Activated CD4-positive, alpha-beta memory T cell treated with anti-CD3 and anti-CD28 coated beads for 36 hours (primary cell): ENCODE measurements at regions not wholly inside any gene's neighbourhood (a gene's known extent, or its start where the extent isn't known, plus 50 kb on each side); places are given as distances from the start of the nearest gene placed in this dataset.

Experiments used
- CTCF ChIA-PET: fragments of 350-600 bp; sonication (Branson Sonifier 250); formaldehyde crosslinking; loops from one replicate; lab custom pipeline; 2021; ENCODE audit warnings: antibody characterized with exemption, inconsistent platforms; lab: Charles Lee
- POLR2A ChIA-PET: fragments of 350-600 bp; sonication (Branson Sonifier 250); formaldehyde crosslinking; loops from one replicate; lab custom pipeline; 2021; ENCODE audit warnings: antibody characterized with exemption; lab: Charles Lee
- DNase-seq: peaks from one replicate; pipeline ENCODE4 v3.0.0-alpha.2; 2020
- H3K27ac Mint-ChIP-seq: one replicate; pipeline ENCODE4 v1.8.0; 2021; ENCODE audit warnings: mixed read lengths
- H3K27me3 Mint-ChIP-seq: one replicate; pipeline ENCODE4 v1.8.0; 2021; ENCODE audit warnings: mixed read lengths
- H3K36me3 Mint-ChIP-seq: one replicate; pipeline ENCODE4 v1.8.0; 2021; ENCODE audit warnings: mixed read lengths
- H3K4me1 Mint-ChIP-seq: one replicate; pipeline ENCODE4 v1.8.0; 2021; ENCODE audit warnings: low read depth, mixed read lengths
- H3K4me3 Mint-ChIP-seq: one replicate; pipeline ENCODE4 v1.8.0; 2021; ENCODE audit warnings: mild to moderate bottlenecking, mixed read lengths
- H3K9me3 Mint-ChIP-seq: one replicate; pipeline ENCODE4 v1.8.0; 2021; ENCODE audit warnings: mixed read lengths
- intact Hi-C: fragments of 100-400 bp; cut with micrococcal nuclease; formaldehyde crosslinking; loops from one replicate; pipeline ENCODE4 v1.15.1; 2023

DNA sequence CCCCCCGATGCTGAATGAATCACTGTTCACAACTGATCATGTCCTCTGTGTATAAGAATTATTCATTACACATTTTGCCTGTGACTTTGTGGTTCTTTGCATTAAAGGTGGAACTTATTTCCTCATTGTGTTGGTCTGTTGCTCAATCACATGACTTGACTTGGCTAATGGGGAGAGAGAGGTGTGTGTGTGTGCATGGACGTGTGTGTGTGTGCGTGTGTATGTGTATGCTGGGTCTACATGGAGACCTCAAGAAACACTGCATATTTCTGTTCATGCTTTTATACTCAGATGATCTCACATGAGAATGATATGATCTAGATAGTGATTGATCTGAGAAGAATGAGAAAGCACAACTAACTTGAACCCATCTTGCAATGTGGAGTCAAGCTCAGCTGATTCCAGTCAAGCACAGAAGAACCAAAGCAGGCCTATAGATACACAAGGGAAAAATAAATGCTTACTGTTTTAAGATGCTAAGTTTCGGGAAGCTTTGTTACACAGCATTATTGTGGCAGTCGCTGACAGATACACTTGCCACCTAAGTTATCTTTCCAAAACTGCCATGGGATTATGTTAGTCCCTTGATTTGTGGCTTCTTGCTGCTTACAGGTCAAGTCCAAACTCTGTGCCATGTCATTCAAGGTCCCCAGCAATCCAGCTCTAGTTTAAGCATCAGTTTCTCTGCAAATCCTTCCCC is 167.9 kb upstream of the ZFHX3 start:
- Mint-ChIP-seq H3K4me1 (no peaks in the 10 kb centered on the region), H3K9me3 (peaks cover 8% of the 10 kb centered on the region), H3K4me3 (no peak overlapping the region), H3K27me3 (no peaks in the 10 kb centered on the region), H3K36me3 (no peaks in the 10 kb centered on the region), H3K27ac (no peak overlapping the region)
- ChIA-PET CTCF (no interaction called here), POLR2A (no interaction called here)
- intact Hi-C loops: no loop called here
- no peak for DNase-seq

DNA sequence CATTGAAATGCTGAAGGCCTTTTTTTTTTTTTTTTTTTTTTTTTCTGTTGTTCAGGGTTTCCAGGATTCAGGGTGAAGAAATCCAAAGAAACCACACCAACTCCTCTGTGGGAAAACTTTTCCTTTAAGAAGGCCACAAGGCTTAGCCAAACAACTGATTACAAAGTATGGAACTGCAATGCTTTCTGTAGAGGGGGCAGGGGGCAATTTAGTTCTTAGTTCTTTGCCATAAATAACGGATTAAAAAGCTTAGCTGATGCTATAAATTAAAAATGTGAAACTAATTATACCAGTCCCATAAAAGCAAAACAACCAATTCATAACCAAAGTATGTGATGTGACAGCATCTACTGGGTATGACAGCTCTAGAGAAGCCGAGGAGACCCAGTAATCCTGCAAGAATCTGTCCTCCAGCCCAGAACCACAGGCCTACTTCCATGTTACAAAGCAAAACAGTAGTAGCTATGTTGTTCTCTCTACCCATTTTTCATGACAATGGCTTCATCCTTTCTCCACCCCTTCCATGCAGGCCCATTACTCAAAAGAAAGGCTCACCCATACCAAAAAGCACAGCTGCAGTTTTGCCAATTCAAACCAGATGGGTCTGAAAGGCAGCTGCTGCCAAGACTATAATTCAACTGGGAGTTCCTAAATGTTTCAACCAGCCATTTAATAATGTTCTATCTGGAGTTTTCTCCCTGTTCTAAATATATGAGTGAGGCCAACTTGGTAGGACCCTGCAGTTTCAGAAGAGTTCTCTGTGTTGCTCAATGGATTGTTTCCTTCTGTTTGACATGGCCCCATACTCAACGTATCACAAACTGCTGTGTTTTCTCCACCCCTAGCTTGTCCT is 167.1 kb upstream of the ZFHX3 start:
- no peaks in the 10 kb centered on the region for H3K27me3 Mint-ChIP-seq
- POLR2A ChIA-PET: no interaction called here
- no peak for DNase-seq
- no peaks in the 10 kb centered on the region for H3K36me3 Mint-ChIP-seq
- peaks cover 4% of the 10 kb centered on the region for H3K9me3 Mint-ChIP-seq
- no peaks in the 10 kb centered on the region for H3K4me1 Mint-ChIP-seq
- H3K4me3 Mint-ChIP-seq: no peak overlapping the region
- H3K27ac Mint-ChIP-seq: no peak overlapping the region
- intact Hi-C loops: no loop called here
- CTCF ChIA-PET: no interaction called here

DNA sequence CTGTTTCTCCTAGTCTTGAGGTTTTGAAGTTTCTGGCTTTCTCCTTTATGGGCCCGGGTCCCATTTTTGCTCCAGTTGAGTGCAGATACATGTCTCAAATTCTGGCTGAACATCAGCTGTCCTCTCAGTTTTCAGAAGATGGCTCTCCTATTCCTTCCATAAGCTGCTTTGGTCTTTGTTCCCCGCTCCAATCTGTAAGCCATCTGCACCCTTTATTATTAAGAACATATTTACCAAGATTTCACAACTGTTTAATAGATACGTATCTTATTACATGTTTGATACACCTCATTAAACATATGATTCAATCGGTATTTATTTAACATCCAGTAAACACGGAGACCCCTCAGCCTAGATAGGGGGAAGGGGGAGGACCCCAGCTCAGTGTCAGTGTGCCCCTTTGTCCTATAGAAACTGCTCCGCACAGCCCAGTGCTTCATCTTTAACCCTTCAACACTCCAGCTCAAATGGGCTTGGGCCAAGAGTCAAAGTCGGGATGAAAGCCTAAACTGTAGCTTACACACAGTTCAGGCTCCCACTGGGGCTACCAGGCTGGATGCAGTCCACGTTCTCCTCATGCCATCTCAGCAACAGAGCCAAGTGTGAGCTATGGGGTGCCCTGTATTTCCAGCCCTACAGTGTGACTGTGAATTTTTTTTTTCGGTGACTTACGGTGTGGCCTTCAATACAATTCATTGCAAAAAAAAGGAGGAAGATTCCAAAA is 166.0 kb upstream of the ZFHX3 start:
- ChIA-PET POLR2A (no interaction called here), CTCF (no interaction called here)
- Mint-ChIP-seq H3K27ac (no peak overlapping the region), H3K9me3 (peaks cover 4% of the 10 kb centered on the region), H3K4me3 (no peak overlapping the region), H3K36me3 (no peaks in the 10 kb centered on the region), H3K4me1 (no peaks in the 10 kb centered on the region), H3K27me3 (no peaks in the 10 kb centered on the region)
- intact Hi-C loops: no loop called here
- DNase-seq: no peak

DNA sequence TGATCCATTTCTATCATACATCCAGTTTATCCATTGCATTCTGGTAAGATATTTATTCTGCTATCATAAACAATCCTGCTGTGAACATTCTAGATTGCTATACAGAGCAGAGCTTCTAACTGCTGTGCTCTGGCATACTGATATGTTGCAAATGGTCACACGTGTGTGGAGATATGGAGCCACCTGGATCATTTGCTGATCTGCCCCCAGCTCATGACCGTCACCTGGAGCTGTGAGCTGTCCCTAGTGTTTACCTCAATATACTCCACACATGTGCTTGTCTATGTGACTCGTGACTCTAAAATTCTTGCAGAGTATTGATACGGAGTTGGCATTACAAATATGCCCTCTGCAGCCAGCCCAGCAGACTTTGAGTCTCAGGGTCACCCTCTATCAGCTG is 164.5 kb upstream of the ZFHX3 start:
- no peak for DNase-seq
- Mint-ChIP-seq H3K9me3 (peaks cover 4% of the 10 kb centered on the region), H3K4me3 (no peak overlapping the region), H3K4me1 (no peaks in the 10 kb centered on the region), H3K36me3 (no peaks in the 10 kb centered on the region), H3K27ac (no peak overlapping the region), H3K27me3 (no peaks in the 10 kb centered on the region)
- CTCF ChIA-PET: no interaction called here
- intact Hi-C loops: no loop called here
- POLR2A ChIA-PET: no interaction called here

DNA sequence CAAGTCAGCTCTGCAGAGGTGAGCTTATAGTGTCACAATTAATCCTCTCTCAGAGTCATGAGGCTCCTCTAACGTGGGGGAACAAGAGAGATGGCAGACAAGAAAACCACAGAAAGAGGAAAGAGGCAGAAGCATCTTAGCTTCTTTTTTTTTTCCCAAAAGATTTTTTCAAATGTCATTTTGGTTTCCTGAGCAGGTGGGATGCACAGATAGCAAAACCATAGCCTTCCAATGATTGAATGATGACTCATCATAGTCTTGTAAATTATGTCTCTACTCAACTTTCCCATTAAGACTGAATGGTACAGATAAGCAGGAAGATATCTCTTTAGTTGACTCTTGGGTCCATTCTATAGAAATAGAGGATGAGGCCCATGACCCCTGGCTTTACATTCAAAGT is 162.8 kb upstream of the ZFHX3 start:
- CTCF ChIA-PET: no interaction called here
- H3K27ac Mint-ChIP-seq: no peak overlapping the region
- no peaks in the 10 kb centered on the region for H3K36me3 Mint-ChIP-seq
- intact Hi-C loops: no loop called here
- peaks cover 2% of the 10 kb centered on the region for H3K9me3 Mint-ChIP-seq
- no peaks in the 10 kb centered on the region for H3K4me1 Mint-ChIP-seq
- no peak for DNase-seq
- POLR2A ChIA-PET: no interaction called here
- H3K4me3 Mint-ChIP-seq: no peak overlapping the region
- no peaks in the 10 kb centered on the region for H3K27me3 Mint-ChIP-seq

DNA sequence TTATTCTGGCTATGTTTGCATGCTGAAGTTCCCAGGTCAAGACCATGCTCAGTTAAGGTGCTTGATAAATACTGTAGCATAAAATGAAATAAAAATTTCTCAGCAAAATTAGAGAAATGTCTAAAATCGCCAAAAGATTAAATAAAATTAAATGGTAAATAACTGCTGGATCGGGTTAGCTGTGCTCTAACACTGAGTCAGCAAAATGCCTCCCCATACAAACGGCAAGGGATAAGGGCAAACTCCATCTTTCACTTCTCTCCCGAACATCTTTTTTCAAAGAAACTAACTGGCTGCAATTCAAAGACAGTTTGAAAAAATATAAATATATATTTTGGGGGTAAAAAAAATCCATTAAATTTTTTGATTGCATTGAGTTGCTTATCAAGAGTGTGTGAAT is 162.2 kb upstream of the ZFHX3 start:
- intact Hi-C loops: no loop called here
- ChIA-PET CTCF (no interaction called here), POLR2A (no interaction called here)
- no peaks in the 10 kb centered on the region for H3K36me3 Mint-ChIP-seq
- no peaks in the 10 kb centered on the region for H3K9me3 Mint-ChIP-seq
- no peak overlapping the region for H3K27ac Mint-ChIP-seq
- H3K27me3 Mint-ChIP-seq: no peaks in the 10 kb centered on the region
- no peaks in the 10 kb centered on the region for H3K4me1 Mint-ChIP-seq
- DNase-seq: no peak
- H3K4me3 Mint-ChIP-seq: no peak overlapping the region

DNA sequence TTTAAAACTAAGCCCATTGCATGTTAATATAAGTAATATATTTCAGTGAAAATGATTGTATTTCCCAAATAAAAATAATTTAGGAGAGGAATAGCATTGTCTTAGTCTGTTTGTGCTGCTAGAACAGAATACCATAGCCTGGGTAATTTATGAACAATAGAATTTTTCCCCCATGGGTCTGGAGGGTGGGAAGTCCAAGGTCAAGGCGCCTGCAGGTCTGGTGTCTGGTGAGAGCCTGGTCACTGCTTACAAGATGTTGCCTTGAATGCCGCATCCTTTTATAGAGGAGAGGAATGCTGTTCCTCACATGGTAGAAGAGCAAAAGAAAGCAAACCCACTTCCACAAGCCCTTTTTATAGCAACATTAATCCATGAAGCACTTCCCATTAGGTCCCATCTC is 161.3 kb upstream of the ZFHX3 start:
- intact Hi-C loops: no loop called here
- POLR2A ChIA-PET: no interaction called here
- no peaks in the 10 kb centered on the region for H3K4me1 Mint-ChIP-seq
- H3K36me3 Mint-ChIP-seq: no peaks in the 10 kb centered on the region
- CTCF ChIA-PET: no interaction called here
- H3K27me3 Mint-ChIP-seq: no peaks in the 10 kb centered on the region
- H3K4me3 Mint-ChIP-seq: no peak overlapping the region
- no peaks in the 10 kb centered on the region for H3K9me3 Mint-ChIP-seq
- no peak for DNase-seq
- H3K27ac Mint-ChIP-seq: no peak overlapping the region

DNA sequence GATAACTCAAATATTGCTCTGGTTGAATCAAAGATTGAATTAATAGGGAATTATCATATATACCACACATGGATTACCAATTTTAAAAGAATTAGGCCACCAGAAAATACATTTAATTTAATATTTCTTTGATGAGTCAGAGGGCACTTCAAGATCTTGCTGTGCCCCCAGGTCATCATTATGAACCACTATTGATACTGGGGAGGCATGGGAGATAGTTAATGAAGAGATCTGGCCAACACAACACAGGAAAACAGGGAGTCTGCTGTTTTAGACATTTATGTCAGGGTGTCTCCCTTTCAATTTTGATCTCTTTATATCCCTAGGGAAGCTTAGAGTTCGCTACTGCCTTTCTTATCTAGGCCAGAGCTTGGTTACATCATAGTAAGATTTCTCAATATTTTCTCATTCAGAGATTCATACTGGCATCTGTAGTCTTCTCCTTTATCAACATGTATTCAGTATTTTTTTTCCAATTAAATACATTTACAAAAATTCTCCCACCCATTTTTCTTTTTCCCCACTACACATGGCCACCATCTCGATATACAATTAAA is 158.3 kb upstream of the ZFHX3 start:
- H3K4me3 Mint-ChIP-seq: no peak overlapping the region
- H3K36me3 Mint-ChIP-seq: no peaks in the 10 kb centered on the region
- H3K9me3 Mint-ChIP-seq: no peaks in the 10 kb centered on the region
- no peak for DNase-seq
- POLR2A ChIA-PET: no interaction called here
- H3K27ac Mint-ChIP-seq: no peak overlapping the region
- CTCF ChIA-PET: no interaction called here
- intact Hi-C loops: no loop called here
- no peaks in the 10 kb centered on the region for H3K27me3 Mint-ChIP-seq
- H3K4me1 Mint-ChIP-seq: no peaks in the 10 kb centered on the region

DNA sequence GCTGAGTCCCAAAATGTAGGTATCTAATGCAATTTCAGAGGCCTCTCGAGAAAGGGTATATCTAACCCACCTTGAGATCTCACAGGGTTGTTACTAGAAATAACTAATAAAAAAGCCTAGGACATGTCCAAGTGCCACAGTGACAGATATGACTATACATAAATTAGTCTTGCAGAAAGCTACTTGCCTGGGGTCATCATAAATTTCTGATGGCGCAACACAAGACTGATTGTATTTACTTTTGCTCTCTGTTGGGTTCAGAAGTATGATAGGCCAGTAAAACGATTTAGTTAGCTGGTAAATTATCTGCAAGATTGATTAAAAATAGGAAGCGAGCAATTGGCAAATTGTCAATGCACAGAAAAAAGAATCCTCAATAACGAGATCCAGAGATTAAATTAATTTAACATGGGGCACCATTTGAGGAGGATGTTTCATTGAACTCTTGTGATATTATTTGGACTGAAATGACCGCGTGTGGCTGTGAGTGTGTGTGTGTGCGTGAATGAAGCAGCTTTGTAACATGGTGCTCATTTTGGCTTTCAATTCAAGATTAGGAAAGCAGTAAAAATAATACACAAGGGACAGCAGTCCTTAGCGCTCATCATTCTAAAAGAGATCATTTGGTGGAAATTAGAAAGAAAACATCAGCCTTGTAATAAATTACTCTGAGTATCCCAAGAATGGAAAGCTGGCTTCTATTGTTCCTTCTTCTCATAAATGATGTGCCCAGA is 157.4 kb upstream of the ZFHX3 start:
- intact Hi-C loops: no loop called here
- no peaks in the 10 kb centered on the region for H3K36me3 Mint-ChIP-seq
- CTCF ChIA-PET: no interaction called here
- H3K27ac Mint-ChIP-seq: no peak overlapping the region
- DNase-seq: no peak
- H3K9me3 Mint-ChIP-seq: no peaks in the 10 kb centered on the region
- no peaks in the 10 kb centered on the region for H3K4me1 Mint-ChIP-seq
- H3K4me3 Mint-ChIP-seq: no peak overlapping the region
- POLR2A ChIA-PET: no interaction called here
- H3K27me3 Mint-ChIP-seq: no peaks in the 10 kb centered on the region

DNA sequence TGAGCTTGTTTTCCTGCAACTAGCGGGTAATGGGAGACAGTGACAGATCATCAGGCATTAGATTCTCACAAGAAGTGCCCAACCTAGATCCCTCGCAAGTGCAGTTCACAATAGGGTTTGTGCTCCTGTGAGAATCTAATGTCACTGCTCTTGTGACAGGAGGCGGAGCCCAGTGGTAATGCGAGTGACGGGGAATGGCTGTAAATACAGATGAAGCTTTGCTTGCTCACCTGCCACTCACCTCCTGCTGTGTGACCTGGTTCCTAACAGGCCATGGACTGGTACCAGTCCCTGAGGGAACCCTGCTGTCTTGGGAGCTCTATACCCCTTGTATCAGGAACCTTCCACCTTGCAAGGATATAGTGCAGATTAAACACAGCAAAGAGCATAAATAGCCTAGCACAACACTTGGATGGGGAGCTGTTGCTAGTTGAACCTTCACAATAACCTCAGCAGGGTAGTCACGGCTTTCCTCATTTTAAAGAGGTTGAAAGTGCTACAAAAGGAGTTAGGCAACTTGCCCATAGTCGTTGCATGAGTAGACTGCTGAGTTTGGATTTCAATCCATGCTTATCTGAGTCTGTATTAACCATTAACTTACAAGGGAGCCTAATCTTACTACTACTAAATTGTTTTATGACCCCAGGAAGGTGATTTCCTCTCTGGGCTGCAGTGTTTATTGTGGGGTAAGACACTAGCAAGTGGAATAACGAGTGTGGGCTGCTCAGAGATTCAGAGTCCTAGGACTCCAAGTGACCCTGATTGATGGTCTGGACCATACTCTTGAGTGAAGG is 156.6 kb upstream of the ZFHX3 start:
- no peak overlapping the region for H3K4me3 Mint-ChIP-seq
- no peak overlapping the region for H3K27ac Mint-ChIP-seq
- no peaks in the 10 kb centered on the region for H3K36me3 Mint-ChIP-seq
- DNase-seq: no peak
- POLR2A ChIA-PET: no interaction called here
- CTCF ChIA-PET: no interaction called here
- intact Hi-C loops: no loop called here
- no peaks in the 10 kb centered on the region for H3K4me1 Mint-ChIP-seq
- no peaks in the 10 kb centered on the region for H3K27me3 Mint-ChIP-seq
- H3K9me3 Mint-ChIP-seq: no peaks in the 10 kb centered on the region

DNA sequence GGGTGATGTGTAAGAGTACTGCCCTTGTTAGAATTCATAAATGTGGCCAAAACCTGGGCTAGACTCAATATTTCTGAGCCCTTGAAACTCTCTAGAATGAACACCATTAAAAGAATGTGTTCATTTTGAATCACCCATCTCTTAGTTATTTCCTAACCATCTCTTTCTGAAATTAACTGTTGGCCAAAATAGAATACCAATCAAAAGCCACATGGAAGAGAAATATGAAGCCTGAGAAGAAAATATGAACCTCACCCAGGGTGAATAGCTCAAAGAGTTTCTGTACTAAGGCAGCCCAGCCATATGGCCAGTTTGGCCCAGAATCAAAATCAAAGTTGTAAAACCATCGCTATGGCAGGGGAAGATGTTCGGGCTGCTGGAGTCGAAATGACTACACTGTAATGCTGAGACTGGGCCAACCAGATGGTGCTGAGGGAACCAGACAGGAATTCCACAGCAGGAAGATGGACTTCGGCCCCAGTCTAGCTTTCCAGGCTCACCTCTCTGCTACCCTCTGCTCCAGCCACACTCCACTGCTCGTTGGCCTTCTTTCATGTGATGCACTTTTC is 154.3 kb upstream of the ZFHX3 start:
- ChIA-PET POLR2A (no interaction called here), CTCF (no interaction called here)
- no peaks in the 10 kb centered on the region for H3K27me3 Mint-ChIP-seq
- no peak overlapping the region for H3K27ac Mint-ChIP-seq
- no peak for DNase-seq
- intact Hi-C loops: no loop called here
- no peak overlapping the region for H3K4me3 Mint-ChIP-seq
- peaks cover 2% of the 10 kb centered on the region for H3K9me3 Mint-ChIP-seq
- no peaks in the 10 kb centered on the region for H3K36me3 Mint-ChIP-seq
- H3K4me1 Mint-ChIP-seq: no peaks in the 10 kb centered on the region
